Neural progenitor cell (in vitro differentiated cells): ENCODE measurements at regions not wholly inside any gene's neighbourhood (a gene's known extent, or its start where the extent isn't known, plus 50 kb on each side); places are given as distances from the start of the nearest gene placed in this dataset.

Experiments
- DNase-seq: peaks from one replicate; pipeline ENCODE4 v3.0.0-alpha.2; 2016; ENCODE audit warnings: low spot score
- H2AFZ ChIP-seq: fragments of 200-600 bp; sonication (generic); replicated peaks from 2 replicates; pipeline ENCODE4 v1.6.1; 2016; ENCODE audit warnings: antibody characterized with exemption
- H3F3A ChIP-seq: fragments of 200-600 bp; sonication (generic); 2 replicates; pipeline ENCODE4 v1.6.1; 2016; ENCODE audit warnings: antibody characterized with exemption, low read depth
- H3K27ac ChIP-seq: fragments of 200-600 bp; sonication (generic); 2 replicates; pipeline ENCODE4 v1.5.1; 2016; ENCODE audit warnings: mild to moderate bottlenecking
- H3K27me3 ChIP-seq: fragments of 200-600 bp; sonication (generic); 2 replicates; pipeline ENCODE4 v1.6.1; 2016; ENCODE audit warnings: mild to moderate bottlenecking, moderate library complexity
- H3K36me3 ChIP-seq: fragments of 200-600 bp; sonication (generic); 2 replicates; pipeline ENCODE4 v1.5.1; 2016
- H3K4me1 ChIP-seq: fragments of 200-600 bp; sonication (generic); 2 replicates; pipeline ENCODE4 v1.6.1; 2016; ENCODE audit warnings: mixed run types
- H3K4me2 ChIP-seq: fragments of 200-600 bp; sonication (generic); 2 replicates; pipeline ENCODE4 v1.6.1; 2016
- H3K4me3 ChIP-seq: fragments of 200-600 bp; sonication (generic); 2 replicates; pipeline ENCODE4 v1.5.1; 2016
- H3K79me2 ChIP-seq: fragments of 200-600 bp; sonication (generic); 2 replicates; pipeline ENCODE4 v1.6.1; 2016; ENCODE audit warnings: low read depth
- H3K9ac ChIP-seq: fragments of 200-600 bp; sonication (generic); 2 replicates; pipeline ENCODE4 v1.6.1; 2016
- H3K9me3 ChIP-seq: fragments of 200-600 bp; sonication (generic); 2 replicates; pipeline ENCODE4 v1.5.1; 2016; ENCODE audit warnings: low read depth
- H4K20me1 ChIP-seq: fragments of 200-600 bp; sonication (generic); 2 replicates; pipeline ENCODE4 v1.6.1; 2016; ENCODE audit warnings: low read depth
- H3K27ac Mint-ChIP-seq: 3 replicates; pipeline ENCODE4 v1.8.0; 2021; ENCODE audit warnings: mixed read lengths
- H3K27me3 Mint-ChIP-seq: 2 replicates; pipeline ENCODE4 v1.8.0; 2022; ENCODE audit warnings: low read depth, mild to moderate bottlenecking, inconsistent platforms, moderate library complexity, mixed read lengths; ENCODE audit not compliant: insufficient read depth
- H3K36me3 Mint-ChIP-seq: 3 replicates; pipeline ENCODE4 v1.8.0; 2021; ENCODE audit warnings: mixed read lengths
- H3K4me1 Mint-ChIP-seq: 3 replicates; pipeline ENCODE4 v1.8.0; 2021; ENCODE audit warnings: mixed read lengths
- H3K4me3 Mint-ChIP-seq: 3 replicates; pipeline ENCODE4 v1.8.0; 2021; ENCODE audit warnings: mild to moderate bottlenecking, moderate library complexity, mixed read lengths
- H3K9me3 Mint-ChIP-seq: 3 replicates; pipeline ENCODE4 v1.8.0; 2020; ENCODE audit warnings: mixed read lengths
- EZH2 ChIP-seq: fragments of 200-600 bp; sonication (generic); IDR thresholded peaks from 2 replicates; pipeline ENCODE4 v1.6.1; 2017; ENCODE audit warnings: antibody characterized with exemption, mild to moderate bottlenecking, moderate library complexity
- EZH2phosphoT487 ChIP-seq: fragments of 200-600 bp; sonication (generic); IDR thresholded peaks from 2 replicates; pipeline ENCODE4 v1.6.1; 2017; ENCODE audit warnings: antibody characterized with exemption
- TF ChIP-seq, protein P1 (sequence below): fragments of 200-600 bp; sonication (generic); IDR thresholded peaks from 2 replicates; pipeline ENCODE4 v1.5.1; 2017; ENCODE audit warnings: antibody characterized with exemption, mild to moderate bottlenecking

DNA sequence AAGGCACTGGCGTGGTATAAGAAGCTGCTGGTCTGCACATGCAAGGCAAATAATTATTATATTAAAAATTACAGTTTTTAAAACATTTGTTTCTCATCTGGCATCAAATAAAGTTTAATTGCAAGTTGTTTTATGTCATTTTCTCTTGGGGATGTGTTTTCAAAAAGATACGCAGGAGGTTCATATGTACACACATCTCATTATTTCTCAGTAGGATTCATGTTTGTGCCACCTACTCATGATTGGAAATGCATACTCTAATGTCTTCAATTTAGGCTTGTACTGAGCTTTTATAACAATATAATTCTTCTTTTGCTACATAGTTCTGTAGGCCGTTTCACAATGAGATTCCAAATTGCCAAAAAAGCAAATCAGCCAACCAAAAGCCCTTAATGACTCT, 244.2 kb upstream of the MEF2C start:
- no peak for TF ChIP-seq EZH2
- TF ChIP-seq, protein P1, sequence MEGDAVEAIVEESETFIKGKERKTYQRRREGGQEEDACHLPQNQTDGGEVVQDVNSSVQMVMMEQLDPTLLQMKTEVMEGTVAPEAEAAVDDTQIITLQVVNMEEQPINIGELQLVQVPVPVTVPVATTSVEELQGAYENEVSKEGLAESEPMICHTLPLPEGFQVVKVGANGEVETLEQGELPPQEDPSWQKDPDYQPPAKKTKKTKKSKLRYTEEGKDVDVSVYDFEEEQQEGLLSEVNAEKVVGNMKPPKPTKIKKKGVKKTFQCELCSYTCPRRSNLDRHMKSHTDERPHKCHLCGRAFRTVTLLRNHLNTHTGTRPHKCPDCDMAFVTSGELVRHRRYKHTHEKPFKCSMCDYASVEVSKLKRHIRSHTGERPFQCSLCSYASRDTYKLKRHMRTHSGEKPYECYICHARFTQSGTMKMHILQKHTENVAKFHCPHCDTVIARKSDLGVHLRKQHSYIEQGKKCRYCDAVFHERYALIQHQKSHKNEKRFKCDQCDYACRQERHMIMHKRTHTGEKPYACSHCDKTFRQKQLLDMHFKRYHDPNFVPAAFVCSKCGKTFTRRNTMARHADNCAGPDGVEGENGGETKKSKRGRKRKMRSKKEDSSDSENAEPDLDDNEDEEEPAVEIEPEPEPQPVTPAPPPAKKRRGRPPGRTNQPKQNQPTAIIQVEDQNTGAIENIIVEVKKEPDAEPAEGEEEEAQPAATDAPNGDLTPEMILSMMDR, result no peak
- no peak for TF ChIP-seq EZH2phosphoT487
- H3K9me3 Mint-ChIP-seq, result no peaks in the 10 kb centered on the region
- no peaks in the 10 kb centered on the region for H3K9me3 ChIP-seq
- peaks cover 25% of the 10 kb centered on the region for H3K4me1 ChIP-seq
- peaks cover 2% of the 10 kb centered on the region for H3K27me3 Mint-ChIP-seq
- H3K4me2 ChIP-seq, result no peak overlapping the region
- peaks cover 17% of the 10 kb centered on the region for H3F3A ChIP-seq
- no peak overlapping the region for H3K27ac ChIP-seq
- DNase-seq, result no peak
- H3K4me3 ChIP-seq, result no peak overlapping the region
- H3K36me3 Mint-ChIP-seq, result no peaks in the 10 kb centered on the region
- no peaks in the 10 kb centered on the region for H4K20me1 ChIP-seq
- no peaks in the 10 kb centered on the region for H3K36me3 ChIP-seq
- no peak overlapping the region for H2AFZ ChIP-seq
- no peak overlapping the region for H3K4me3 Mint-ChIP-seq
- no peaks in the 10 kb centered on the region for H3K27me3 ChIP-seq
- no peaks in the 10 kb centered on the region for H3K79me2 ChIP-seq
- no peak overlapping the region for H3K9ac ChIP-seq
- H3K4me1 Mint-ChIP-seq, result peaks cover 3% of the 10 kb centered on the region
- no peak overlapping the region for H3K27ac Mint-ChIP-seq

DNA sequence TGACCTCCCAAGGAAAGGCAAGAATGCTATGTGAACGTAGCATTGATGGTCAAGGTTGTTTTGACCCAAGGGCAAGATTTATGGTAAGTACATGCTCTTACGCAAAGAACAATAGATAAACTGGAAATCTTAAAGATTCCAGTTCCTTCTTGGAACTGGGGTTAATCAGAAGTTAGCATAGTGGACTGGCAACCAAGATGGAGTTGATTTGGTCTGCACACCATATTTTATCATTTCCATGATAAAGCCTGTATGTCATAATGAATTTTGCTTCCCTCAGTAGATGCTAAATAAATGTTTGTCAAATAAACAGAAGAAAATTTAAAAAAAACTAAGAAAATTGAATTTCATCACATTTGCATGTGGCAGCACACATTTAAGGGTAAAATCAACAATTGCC, 242.4 kb upstream of the MEF2C start:
- Histone ChIP-seq H3K9ac (no peak overlapping the region), H3K27ac (no peak overlapping the region), H2AFZ (no peak overlapping the region), H4K20me1 (no peaks in the 10 kb centered on the region), H3K9me3 (no peaks in the 10 kb centered on the region), H3K79me2 (no peaks in the 10 kb centered on the region), H3K4me2 (no peak overlapping the region), H3K4me3 (no peak overlapping the region), H3F3A (peaks cover 10% of the 10 kb centered on the region), H3K4me1 (peaks cover 14% of the 10 kb centered on the region), H3K27me3 (no peaks in the 10 kb centered on the region), H3K36me3 (no peaks in the 10 kb centered on the region)
- Mint-ChIP-seq H3K4me3 (no peak overlapping the region), H3K27ac (no peak overlapping the region), H3K9me3 (no peaks in the 10 kb centered on the region), H3K36me3 (no peaks in the 10 kb centered on the region), H3K4me1 (peaks cover 2% of the 10 kb centered on the region), H3K27me3 (peaks cover 2% of the 10 kb centered on the region)
- TF ChIP-seq EZH2phosphoT487 (no peak), EZH2 (no peak)
- TF ChIP-seq, protein P1, result no peak
- DNase-seq, result no peak

DNA sequence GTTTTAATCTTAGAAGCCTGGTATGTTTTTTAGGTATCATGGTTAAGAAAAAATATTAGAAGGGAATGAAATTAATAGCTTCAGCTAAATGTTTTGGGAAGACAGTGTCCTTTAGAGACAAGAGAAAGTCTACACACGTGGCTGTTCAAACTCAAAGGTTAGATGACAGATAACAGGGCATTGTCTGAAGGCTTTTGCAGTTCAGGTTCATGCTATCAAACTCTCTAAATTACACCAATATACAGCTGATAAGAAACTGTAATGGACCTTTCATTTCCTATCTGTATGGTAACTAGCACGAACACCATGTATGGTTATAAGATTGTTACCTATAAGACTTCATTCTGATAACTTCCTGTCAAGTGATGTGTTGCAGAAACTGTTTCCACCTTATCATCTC, 240.6 kb upstream of the MEF2C start:
- Histone ChIP-seq H3K9me3 (no peaks in the 10 kb centered on the region), H3K27me3 (no peaks in the 10 kb centered on the region), H3K27ac (no peak overlapping the region), H3K4me3 (no peak overlapping the region), H3K79me2 (no peaks in the 10 kb centered on the region), H2AFZ (no peak overlapping the region), H3K36me3 (no peaks in the 10 kb centered on the region), H3K9ac (no peak overlapping the region), H4K20me1 (no peaks in the 10 kb centered on the region), H3K4me1 (no peaks in the 10 kb centered on the region), H3F3A (no peaks in the 10 kb centered on the region), H3K4me2 (no peak overlapping the region)
- H3K27me3 Mint-ChIP-seq, result no peaks in the 10 kb centered on the region
- no peak for DNase-seq
- no peak for TF ChIP-seq EZH2
- no peak for TF ChIP-seq EZH2phosphoT487
- TF ChIP-seq, protein P1, result no peak
- H3K4me3 Mint-ChIP-seq, result no peak overlapping the region
- no peak overlapping the region for H3K27ac Mint-ChIP-seq
- no peaks in the 10 kb centered on the region for H3K4me1 Mint-ChIP-seq
- no peaks in the 10 kb centered on the region for H3K9me3 Mint-ChIP-seq
- H3K36me3 Mint-ChIP-seq, result no peaks in the 10 kb centered on the region

DNA sequence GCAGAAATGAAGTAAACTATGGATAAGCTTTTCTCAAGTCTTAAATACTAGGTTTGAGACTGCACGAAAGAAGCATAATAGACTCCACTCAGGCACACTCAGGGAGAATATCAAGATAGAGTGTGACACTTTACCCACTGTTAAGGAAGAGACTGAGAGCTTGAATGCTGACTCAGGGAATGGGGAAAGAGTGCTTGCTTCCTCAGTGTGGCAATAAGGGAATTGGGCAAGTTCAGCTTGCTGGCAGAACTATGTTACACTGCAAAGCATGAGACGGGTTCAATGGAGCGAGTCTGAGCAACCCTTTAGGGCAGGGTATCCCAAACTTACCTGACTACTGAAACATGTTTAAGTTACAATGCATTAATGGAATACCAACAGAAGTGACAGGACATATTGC, 237.7 kb upstream of the MEF2C start:
- H3K4me1 ChIP-seq, result no peaks in the 10 kb centered on the region
- DNase-seq, result no peak
- H3K36me3 ChIP-seq, result no peaks in the 10 kb centered on the region
- no peak overlapping the region for H3K27ac ChIP-seq
- Mint-ChIP-seq H3K9me3 (no peaks in the 10 kb centered on the region), H3K27me3 (no peaks in the 10 kb centered on the region), H3K4me1 (no peaks in the 10 kb centered on the region), H3K4me3 (no peak overlapping the region), H3K36me3 (no peaks in the 10 kb centered on the region), H3K27ac (no peak overlapping the region)
- no peak overlapping the region for H3K9ac ChIP-seq
- H2AFZ ChIP-seq, result no peak overlapping the region
- no peaks in the 10 kb centered on the region for H3F3A ChIP-seq
- no peak overlapping the region for H3K4me3 ChIP-seq
- H3K27me3 ChIP-seq, result no peaks in the 10 kb centered on the region
- no peaks in the 10 kb centered on the region for H3K9me3 ChIP-seq
- no peak for TF ChIP-seq EZH2
- TF ChIP-seq, protein P1, result no peak
- no peak for TF ChIP-seq EZH2phosphoT487
- H4K20me1 ChIP-seq, result no peaks in the 10 kb centered on the region
- H3K4me2 ChIP-seq, result no peak overlapping the region
- no peaks in the 10 kb centered on the region for H3K79me2 ChIP-seq
